ENCODE measurements at regions not wholly inside any gene's neighbourhood (a gene's known extent, or its start where the extent isn't known, plus 50 kb on each side); places are given as distances from the start of the nearest gene placed in this dataset.

- TF ChIP-seq CTCF (conservative IDR thresholded peaks at IDR 0.05; ENCODE audit: low read depth, low read length), result no peak
- no peak overlapping the region for H3K4me3 ChIP-seq (ENCODE audit: low read length)
- DNase-seq (ENCODE audit: low read depth), result no peak
Measured at GRCh38 chr13:81683521-81683920, 1342.6 kb upstream of the SPRY2 start.

GRCh38 chr13:81682081-81682630, 1341.2 kb upstream of the SPRY2 start:
- no peak for DNase-seq (ENCODE audit: low read depth)
- no peak overlapping the region for H3K4me3 ChIP-seq (ENCODE audit: low read length)
- no peak for TF ChIP-seq CTCF (conservative IDR thresholded peaks at IDR 0.05; ENCODE audit: low read depth, low read length)

- no peak for DNase-seq (ENCODE audit: low read depth)
- H3K4me3 ChIP-seq (ENCODE audit: low read length), result no peak overlapping the region
- TF ChIP-seq CTCF (conservative IDR thresholded peaks at IDR 0.05; ENCODE audit: low read depth, low read length), result no peak
Measured at GRCh38 chr13:81677857-81678256, 1336.9 kb upstream of the SPRY2 start.

- DNase-seq (ENCODE audit: low read depth), result no peak
- H3K4me3 ChIP-seq (ENCODE audit: low read length), result no peak overlapping the region
- no peak for TF ChIP-seq CTCF (conservative IDR thresholded peaks at IDR 0.05; ENCODE audit: low read depth, low read length)
Measured at GRCh38 chr13:81676008-81676407, 1335.1 kb upstream of the SPRY2 start.

- DNase-seq (ENCODE audit: low read depth), result no peak
- H3K4me3 ChIP-seq (ENCODE audit: low read length), result no peak overlapping the region
- no peak for TF ChIP-seq CTCF (conservative IDR thresholded peaks at IDR 0.05; ENCODE audit: low read depth, low read length)
Measured at GRCh38 chr13:81671064-81671463, 1330.1 kb upstream of the SPRY2 start.

GRCh38 chr13:81670048-81670447, 1329.1 kb upstream of the SPRY2 start:
- H3K4me3 ChIP-seq (ENCODE audit: low read length), result no peak overlapping the region
- no peak for TF ChIP-seq CTCF (conservative IDR thresholded peaks at IDR 0.05; ENCODE audit: low read depth, low read length)
- DNase-seq (ENCODE audit: low read depth), result no peak

GRCh38 chr13:81664872-81665271, 1323.9 kb upstream of the SPRY2 start:
- no peak for TF ChIP-seq CTCF (conservative IDR thresholded peaks at IDR 0.05; ENCODE audit: low read depth, low read length)
- H3K4me3 ChIP-seq (ENCODE audit: low read length), result no peak overlapping the region
- no peak for DNase-seq (ENCODE audit: low read depth)
